ENCODE measurements at regions not wholly inside any gene's neighbourhood (a gene's known extent, or its start where the extent isn't known, plus 50 kb on each side); places are given as distances from the start of the nearest gene placed in this dataset.

DNA sequence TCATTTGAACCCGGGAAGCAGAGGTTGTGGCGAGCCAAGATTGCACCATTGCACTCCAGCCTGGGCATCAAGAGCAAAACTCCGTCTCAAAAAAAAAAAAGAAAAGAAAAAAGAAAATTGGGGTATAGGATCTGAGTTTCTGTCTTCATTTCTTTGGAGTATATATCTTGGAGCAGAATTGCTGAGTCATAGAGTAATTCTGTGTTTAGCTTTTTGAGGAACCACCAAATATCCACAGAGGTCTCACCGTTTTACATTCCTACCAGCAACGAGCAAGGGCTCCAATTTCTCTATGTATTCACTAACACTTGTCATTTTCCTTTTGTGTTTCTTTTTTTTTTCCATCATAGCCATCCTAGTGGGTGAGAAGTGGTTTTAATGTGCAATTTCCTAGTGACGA, 87.6 kb upstream of the TEX51 start:
- no peak for ATAC-seq
- TF ChIP-seq, protein P1, sequence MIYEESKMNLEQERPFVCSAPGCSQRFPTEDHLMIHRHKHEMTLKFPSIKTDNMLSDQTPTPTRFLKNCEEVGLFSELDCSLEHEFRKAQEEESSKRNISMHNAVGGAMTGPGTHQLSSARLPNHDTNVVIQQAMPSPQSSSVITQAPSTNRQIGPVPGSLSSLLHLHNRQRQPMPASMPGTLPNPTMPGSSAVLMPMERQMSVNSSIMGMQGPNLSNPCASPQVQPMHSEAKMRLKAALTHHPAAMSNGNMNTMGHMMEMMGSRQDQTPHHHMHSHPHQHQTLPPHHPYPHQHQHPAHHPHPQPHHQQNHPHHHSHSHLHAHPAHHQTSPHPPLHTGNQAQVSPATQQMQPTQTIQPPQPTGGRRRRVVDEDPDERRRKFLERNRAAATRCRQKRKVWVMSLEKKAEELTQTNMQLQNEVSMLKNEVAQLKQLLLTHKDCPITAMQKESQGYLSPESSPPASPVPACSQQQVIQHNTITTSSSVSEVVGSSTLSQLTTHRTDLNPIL (CRISPR knock-in tag; IDR thresholded peaks at IDR 0.05; ENCODE audit: low read depth): no peak
- TF ChIP-seq, protein P2, sequence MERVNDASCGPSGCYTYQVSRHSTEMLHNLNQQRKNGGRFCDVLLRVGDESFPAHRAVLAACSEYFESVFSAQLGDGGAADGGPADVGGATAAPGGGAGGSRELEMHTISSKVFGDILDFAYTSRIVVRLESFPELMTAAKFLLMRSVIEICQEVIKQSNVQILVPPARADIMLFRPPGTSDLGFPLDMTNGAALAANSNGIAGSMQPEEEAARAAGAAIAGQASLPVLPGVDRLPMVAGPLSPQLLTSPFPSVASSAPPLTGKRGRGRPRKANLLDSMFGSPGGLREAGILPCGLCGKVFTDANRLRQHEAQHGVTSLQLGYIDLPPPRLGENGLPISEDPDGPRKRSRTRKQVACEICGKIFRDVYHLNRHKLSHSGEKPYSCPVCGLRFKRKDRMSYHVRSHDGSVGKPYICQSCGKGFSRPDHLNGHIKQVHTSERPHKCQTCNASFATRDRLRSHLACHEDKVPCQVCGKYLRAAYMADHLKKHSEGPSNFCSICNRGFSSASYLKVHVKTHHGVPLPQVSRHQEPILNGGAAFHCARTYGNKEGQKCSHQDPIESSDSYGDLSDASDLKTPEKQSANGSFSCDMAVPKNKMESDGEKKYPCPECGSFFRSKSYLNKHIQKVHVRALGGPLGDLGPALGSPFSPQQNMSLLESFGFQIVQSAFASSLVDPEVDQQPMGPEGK (CRISPR knock-in tag; IDR thresholded peaks at IDR 0.05; ENCODE audit: borderline replicate concordance): no peak
- no peak for TF ChIP-seq TCF4 (CRISPR knock-in tag; IDR thresholded peaks at IDR 0.05; ENCODE audit: borderline replicate concordance)
- TF ChIP-seq TOX (CRISPR knock-in tag; IDR thresholded peaks at IDR 0.05; ENCODE audit: borderline replicate concordance): no peak
- TF ChIP-seq ISL1 (CRISPR knock-in tag; IDR thresholded peaks at IDR 0.05): no peak
- TF ChIP-seq ESRRG (CRISPR knock-in tag; IDR thresholded peaks at IDR 0.05): no peak
- no peak for TF ChIP-seq ZNF70 (CRISPR knock-in tag; IDR thresholded peaks at IDR 0.05)
- TF ChIP-seq, protein P3, sequence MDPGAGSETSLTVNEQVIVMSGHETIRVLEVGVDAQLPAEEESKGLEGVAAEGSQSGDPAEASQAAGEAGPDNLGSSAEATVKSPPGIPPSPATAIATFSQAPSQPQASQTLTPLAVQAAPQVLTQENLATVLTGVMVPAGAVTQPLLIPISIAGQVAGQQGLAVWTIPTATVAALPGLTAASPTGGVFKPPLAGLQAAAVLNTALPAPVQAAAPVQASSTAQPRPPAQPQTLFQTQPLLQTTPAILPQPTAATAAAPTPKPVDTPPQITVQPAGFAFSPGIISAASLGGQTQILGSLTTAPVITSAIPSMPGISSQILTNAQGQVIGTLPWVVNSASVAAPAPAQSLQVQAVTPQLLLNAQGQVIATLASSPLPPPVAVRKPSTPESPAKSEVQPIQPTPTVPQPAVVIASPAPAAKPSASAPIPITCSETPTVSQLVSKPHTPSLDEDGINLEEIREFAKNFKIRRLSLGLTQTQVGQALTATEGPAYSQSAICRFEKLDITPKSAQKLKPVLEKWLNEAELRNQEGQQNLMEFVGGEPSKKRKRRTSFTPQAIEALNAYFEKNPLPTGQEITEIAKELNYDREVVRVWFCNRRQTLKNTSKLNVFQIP (CRISPR knock-in tag; IDR thresholded peaks at IDR 0.05; ENCODE audit: borderline replicate concordance, low read depth): no peak
- no peak for TF ChIP-seq SNAI2 (CRISPR knock-in tag; IDR thresholded peaks at IDR 0.05)
- no peak for TF ChIP-seq ZFP3 (CRISPR knock-in tag; IDR thresholded peaks at IDR 0.05)

DNA sequence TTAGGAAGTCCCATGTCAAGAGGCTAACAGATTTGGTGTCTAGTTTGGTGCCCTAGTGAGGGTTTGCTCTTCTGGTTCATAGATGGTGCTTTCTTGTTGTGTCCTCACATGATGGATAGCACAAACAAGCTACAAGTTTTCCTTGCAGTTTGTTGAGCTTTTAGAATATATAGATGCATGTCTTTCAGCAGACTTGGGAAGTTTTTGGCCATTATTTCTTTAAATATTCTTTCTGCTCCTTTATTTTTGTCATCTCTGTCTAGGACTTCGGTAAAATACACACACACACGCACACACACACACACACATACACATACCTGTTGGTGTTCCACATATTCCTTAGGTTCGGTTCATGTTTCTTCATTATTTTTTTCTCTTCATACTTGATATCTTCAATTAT, 81.5 kb upstream of the TEX51 start:
- ATAC-seq: no peak
- TF ChIP-seq TCF4 (CRISPR knock-in tag; IDR thresholded peaks at IDR 0.05; ENCODE audit: borderline replicate concordance) (no peak), BACH2 (CRISPR knock-in tag; IDR thresholded peaks at IDR 0.05; ENCODE audit: borderline replicate concordance) (no peak), ZC3H10 (CRISPR knock-in tag; IDR thresholded peaks at IDR 0.05) (no peak), SNAI2 (CRISPR knock-in tag; IDR thresholded peaks at IDR 0.05) (no peak), ZFP3 (CRISPR knock-in tag; IDR thresholded peaks at IDR 0.05) (no peak), TOX (CRISPR knock-in tag; IDR thresholded peaks at IDR 0.05; ENCODE audit: borderline replicate concordance) (no peak), RARB (CRISPR knock-in tag; IDR thresholded peaks at IDR 0.05) (no peak), CSDC2 (CRISPR knock-in tag; IDR thresholded peaks at IDR 0.05) (no peak), ARNTL (CRISPR knock-in tag; IDR thresholded peaks at IDR 0.05; ENCODE audit: borderline replicate concordance, low read depth) (no peak), ISL1 (CRISPR knock-in tag; IDR thresholded peaks at IDR 0.05) (no peak), PPARA (CRISPR knock-in tag; IDR thresholded peaks at IDR 0.05; ENCODE audit: borderline replicate concordance) (no peak), ESRRG (CRISPR knock-in tag; IDR thresholded peaks at IDR 0.05) (no peak), ZNF8 (CRISPR knock-in tag; IDR thresholded peaks at IDR 0.05) (no peak), ZFP30 (CRISPR knock-in tag; IDR thresholded peaks at IDR 0.05) (no peak), OSR1 (CRISPR knock-in tag; IDR thresholded peaks at IDR 0.05) (no peak)
- TF ChIP-seq, protein P4, sequence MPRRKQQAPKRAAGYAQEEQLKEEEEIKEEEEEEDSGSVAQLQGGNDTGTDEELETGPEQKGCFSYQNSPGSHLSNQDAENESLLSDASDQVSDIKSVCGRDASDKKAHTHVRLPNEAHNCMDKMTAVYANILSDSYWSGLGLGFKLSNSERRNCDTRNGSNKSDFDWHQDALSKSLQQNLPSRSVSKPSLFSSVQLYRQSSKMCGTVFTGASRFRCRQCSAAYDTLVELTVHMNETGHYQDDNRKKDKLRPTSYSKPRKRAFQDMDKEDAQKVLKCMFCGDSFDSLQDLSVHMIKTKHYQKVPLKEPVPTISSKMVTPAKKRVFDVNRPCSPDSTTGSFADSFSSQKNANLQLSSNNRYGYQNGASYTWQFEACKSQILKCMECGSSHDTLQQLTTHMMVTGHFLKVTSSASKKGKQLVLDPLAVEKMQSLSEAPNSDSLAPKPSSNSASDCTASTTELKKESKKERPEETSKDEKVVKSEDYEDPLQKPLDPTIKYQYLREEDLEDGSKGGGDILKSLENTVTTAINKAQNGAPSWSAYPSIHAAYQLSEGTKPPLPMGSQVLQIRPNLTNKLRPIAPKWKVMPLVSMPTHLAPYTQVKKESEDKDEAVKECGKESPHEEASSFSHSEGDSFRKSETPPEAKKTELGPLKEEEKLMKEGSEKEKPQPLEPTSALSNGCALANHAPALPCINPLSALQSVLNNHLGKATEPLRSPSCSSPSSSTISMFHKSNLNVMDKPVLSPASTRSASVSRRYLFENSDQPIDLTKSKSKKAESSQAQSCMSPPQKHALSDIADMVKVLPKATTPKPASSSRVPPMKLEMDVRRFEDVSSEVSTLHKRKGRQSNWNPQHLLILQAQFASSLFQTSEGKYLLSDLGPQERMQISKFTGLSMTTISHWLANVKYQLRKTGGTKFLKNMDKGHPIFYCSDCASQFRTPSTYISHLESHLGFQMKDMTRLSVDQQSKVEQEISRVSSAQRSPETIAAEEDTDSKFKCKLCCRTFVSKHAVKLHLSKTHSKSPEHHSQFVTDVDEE (CRISPR knock-in tag; IDR thresholded peaks at IDR 0.05): no peak
- TF ChIP-seq, protein P2 (CRISPR knock-in tag; IDR thresholded peaks at IDR 0.05; ENCODE audit: borderline replicate concordance): no peak

DNA sequence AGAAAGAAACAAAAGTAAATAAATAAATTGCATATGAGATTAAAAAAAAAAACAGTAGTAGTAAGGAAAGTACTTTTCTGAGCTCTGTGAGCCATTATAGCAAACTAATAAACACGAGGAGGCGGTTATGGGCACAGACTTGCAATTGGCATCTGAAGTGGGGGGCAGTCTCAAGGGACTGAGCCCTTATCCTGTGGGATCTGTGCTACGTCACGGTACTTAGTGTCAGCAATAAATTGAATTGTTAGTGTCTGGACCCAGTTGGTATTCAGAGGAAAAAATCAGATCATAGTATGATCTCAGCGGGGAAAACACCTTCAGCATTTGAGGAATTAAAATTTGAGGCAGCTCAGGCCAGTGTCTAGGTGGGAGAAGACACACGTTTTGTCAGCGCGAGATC, 76.6 kb upstream of the TEX51 start:
- TF ChIP-seq, protein P2 (CRISPR knock-in tag; IDR thresholded peaks at IDR 0.05; ENCODE audit: borderline replicate concordance): no peak
- TF ChIP-seq ZC3H10 (CRISPR knock-in tag; IDR thresholded peaks at IDR 0.05) (no peak), ARNTL (CRISPR knock-in tag; IDR thresholded peaks at IDR 0.05; ENCODE audit: borderline replicate concordance, low read depth) (no peak), GLIS3 (CRISPR knock-in tag; IDR thresholded peaks at IDR 0.05) (no peak), ZNF8 (CRISPR knock-in tag; IDR thresholded peaks at IDR 0.05) (no peak), ZFP3 (CRISPR knock-in tag; IDR thresholded peaks at IDR 0.05) (no peak), BACH2 (CRISPR knock-in tag; IDR thresholded peaks at IDR 0.05; ENCODE audit: borderline replicate concordance) (no peak), ZFP30 (CRISPR knock-in tag; IDR thresholded peaks at IDR 0.05) (no peak), PPARA (CRISPR knock-in tag; IDR thresholded peaks at IDR 0.05; ENCODE audit: borderline replicate concordance) (no peak), ZNF70 (CRISPR knock-in tag; IDR thresholded peaks at IDR 0.05) (no peak), SNAI2 (CRISPR knock-in tag; IDR thresholded peaks at IDR 0.05) (no peak), ISL1 (CRISPR knock-in tag; IDR thresholded peaks at IDR 0.05) (no peak)
- TF ChIP-seq, protein P5, sequence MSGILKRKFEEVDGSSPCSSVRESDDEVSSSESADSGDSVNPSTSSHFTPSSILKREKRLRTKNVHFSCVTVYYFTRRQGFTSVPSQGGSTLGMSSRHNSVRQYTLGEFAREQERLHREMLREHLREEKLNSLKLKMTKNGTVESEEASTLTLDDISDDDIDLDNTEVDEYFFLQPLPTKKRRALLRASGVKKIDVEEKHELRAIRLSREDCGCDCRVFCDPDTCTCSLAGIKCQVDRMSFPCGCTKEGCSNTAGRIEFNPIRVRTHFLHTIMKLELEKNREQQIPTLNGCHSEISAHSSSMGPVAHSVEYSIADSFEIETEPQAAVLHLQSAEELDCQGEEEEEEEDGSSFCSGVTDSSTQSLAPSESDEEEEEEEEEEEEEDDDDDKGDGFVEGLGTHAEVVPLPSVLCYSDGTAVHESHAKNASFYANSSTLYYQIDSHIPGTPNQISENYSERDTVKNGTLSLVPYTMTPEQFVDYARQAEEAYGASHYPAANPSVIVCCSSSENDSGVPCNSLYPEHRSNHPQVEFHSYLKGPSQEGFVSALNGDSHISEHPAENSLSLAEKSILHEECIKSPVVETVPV (CRISPR knock-in tag; IDR thresholded peaks at IDR 0.05): no peak
- ATAC-seq: no peak
